Chondrocyte (in vitro differentiated cells): ENCODE measurements at regions not wholly inside any gene's neighbourhood (a gene's known extent, or its start where the extent isn't known, plus 50 kb on each side); places are given as distances from the start of the nearest gene placed in this dataset.

ENCODE experiments used
- DNase-seq: peaks from one replicate; pipeline ENCODE4 v3.0.0; 2021; ENCODE audit warnings: mixed read lengths, low spot score
- H3K27ac Mint-ChIP-seq: one replicate; pipeline ENCODE4 v1.8.0; 2021; ENCODE audit warnings: mild to moderate bottlenecking, moderate library complexity, mixed read lengths; ENCODE audit not compliant: unreplicated experiment
- H3K27me3 Mint-ChIP-seq: 2 replicates; pipeline ENCODE4 v1.8.0; 2021; ENCODE audit warnings: low read depth, mixed read lengths
- H3K36me3 Mint-ChIP-seq: 2 replicates; pipeline ENCODE4 v1.8.0; 2021; ENCODE audit warnings: low read depth, mixed read lengths
- H3K4me1 Mint-ChIP-seq: 2 replicates; pipeline ENCODE4 v1.8.0; 2021; ENCODE audit warnings: low read depth, mild to moderate bottlenecking, mixed read lengths
- H3K4me3 Mint-ChIP-seq: one replicate; pipeline ENCODE4 v1.8.0; 2021; ENCODE audit warnings: mild to moderate bottlenecking, moderate library complexity, mixed read lengths; ENCODE audit not compliant: unreplicated experiment
- H3K9me3 Mint-ChIP-seq: 2 replicates; pipeline ENCODE4 v1.8.0; 2021; ENCODE audit warnings: low read depth, mixed read lengths
- TF ChIP-seq, protein P1 (sequence below): fragments of 200-600 bp; sonication (generic); IDR thresholded peaks from 2 replicates; pipeline ENCODE4 v1.5.0; 2021; ENCODE audit warnings: antibody characterized with exemption, mild to moderate bottlenecking, moderate library complexity

GRCh38 chr3:6142707-6143106 is 718.2 kb upstream of the GRM7 start:
- DNase-seq, result no peak
- Mint-ChIP-seq H3K4me3 (no peak overlapping the region), H3K9me3 (peaks cover 19% of the 10 kb centered on the region), H3K27ac (no peak overlapping the region), H3K4me1 (no peaks in the 10 kb centered on the region), H3K36me3 (no peaks in the 10 kb centered on the region), H3K27me3 (no peaks in the 10 kb centered on the region)
- TF ChIP-seq, protein P1, sequence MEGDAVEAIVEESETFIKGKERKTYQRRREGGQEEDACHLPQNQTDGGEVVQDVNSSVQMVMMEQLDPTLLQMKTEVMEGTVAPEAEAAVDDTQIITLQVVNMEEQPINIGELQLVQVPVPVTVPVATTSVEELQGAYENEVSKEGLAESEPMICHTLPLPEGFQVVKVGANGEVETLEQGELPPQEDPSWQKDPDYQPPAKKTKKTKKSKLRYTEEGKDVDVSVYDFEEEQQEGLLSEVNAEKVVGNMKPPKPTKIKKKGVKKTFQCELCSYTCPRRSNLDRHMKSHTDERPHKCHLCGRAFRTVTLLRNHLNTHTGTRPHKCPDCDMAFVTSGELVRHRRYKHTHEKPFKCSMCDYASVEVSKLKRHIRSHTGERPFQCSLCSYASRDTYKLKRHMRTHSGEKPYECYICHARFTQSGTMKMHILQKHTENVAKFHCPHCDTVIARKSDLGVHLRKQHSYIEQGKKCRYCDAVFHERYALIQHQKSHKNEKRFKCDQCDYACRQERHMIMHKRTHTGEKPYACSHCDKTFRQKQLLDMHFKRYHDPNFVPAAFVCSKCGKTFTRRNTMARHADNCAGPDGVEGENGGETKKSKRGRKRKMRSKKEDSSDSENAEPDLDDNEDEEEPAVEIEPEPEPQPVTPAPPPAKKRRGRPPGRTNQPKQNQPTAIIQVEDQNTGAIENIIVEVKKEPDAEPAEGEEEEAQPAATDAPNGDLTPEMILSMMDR, result no peak

DNA sequence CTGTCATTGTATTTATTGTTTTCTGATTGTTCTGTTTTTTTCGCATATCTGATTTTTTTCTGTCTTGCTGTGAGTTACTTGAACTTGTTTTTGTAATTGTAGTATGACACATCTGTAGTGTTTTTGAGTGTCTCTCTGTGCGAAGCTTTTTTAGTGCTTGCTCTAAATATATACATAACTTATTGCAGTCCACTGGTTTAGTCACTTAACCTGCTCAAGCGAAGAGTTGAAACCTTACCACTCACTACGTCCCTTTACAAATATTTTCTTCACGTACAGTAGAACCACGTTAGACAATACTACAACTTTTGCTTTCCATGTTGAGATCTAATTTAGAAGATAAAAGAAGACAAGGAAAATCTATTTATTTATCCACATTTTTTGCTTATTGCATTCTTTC is 713.0 kb upstream of the GRM7 start:
- DNase-seq, result no peak
- H3K36me3 Mint-ChIP-seq, result no peaks in the 10 kb centered on the region
- no peaks in the 10 kb centered on the region for H3K27me3 Mint-ChIP-seq
- TF ChIP-seq, protein P1, result no peak
- H3K27ac Mint-ChIP-seq, result no peak overlapping the region
- no peaks in the 10 kb centered on the region for H3K4me1 Mint-ChIP-seq
- peaks cover 24% of the 10 kb centered on the region for H3K9me3 Mint-ChIP-seq
- H3K4me3 Mint-ChIP-seq, result no peak overlapping the region

DNA sequence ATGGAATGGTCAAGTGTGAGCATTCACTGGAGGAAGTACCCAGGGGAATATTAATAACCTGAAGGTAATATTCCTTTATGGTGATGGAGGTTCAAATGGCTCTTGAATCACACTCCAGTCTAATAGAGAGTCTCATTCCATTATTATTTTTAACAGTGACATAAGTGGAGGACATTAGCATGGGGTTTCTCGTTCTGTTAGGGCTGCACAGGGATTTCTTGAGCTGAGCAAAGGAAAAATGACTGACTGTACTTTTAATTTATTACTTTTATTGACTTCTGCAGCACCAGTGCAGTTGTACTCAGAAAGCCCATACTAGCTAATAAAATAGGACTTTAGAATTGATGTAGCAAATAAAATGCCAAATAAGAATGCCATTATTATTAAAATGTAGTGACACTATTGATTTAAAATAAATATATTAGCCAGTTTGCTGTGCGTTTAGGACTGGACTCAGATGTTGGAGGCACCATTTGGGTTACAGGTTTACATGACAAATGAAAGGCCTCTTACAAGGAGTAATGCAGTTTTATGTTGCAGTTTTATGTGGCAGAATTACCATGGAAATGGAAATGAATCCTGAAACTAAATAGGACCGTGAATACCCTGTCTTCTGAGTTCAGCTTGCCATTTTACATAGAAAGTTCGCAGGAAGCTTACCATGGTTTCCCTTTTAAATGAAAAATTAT is 705.1 kb upstream of the GRM7 start:
- TF ChIP-seq, protein P1, result no peak
- Mint-ChIP-seq H3K27ac (no peak overlapping the region), H3K36me3 (no peaks in the 10 kb centered on the region), H3K27me3 (no peaks in the 10 kb centered on the region), H3K4me3 (no peak overlapping the region), H3K4me1 (no peaks in the 10 kb centered on the region), H3K9me3 (peaks cover 10% of the 10 kb centered on the region)
- DNase-seq, result no peak

DNA sequence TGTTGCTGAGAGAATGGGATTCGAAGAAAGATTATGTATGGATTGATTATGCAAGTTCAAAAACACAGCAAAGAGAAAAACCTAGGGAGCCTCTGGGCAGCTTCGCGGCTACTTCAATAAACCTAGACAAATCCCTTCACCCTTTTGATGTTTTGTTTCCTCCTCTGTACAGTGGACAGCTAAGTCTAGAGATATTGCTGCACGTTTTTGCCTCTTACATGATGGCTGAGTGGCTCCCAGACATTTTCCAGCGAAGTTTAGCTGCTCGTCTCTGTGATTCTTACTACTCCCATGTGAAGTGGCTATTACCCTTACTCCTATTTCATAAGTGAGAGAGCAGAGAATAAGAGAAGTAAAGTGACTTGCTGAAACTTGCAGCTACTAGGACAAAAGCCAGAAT is 695.0 kb upstream of the GRM7 start:
- no peak overlapping the region for H3K27ac Mint-ChIP-seq
- TF ChIP-seq, protein P1, result no peak
- no peak for DNase-seq
- H3K36me3 Mint-ChIP-seq, result no peaks in the 10 kb centered on the region
- peaks cover 16% of the 10 kb centered on the region for H3K9me3 Mint-ChIP-seq
- no peaks in the 10 kb centered on the region for H3K4me1 Mint-ChIP-seq
- H3K27me3 Mint-ChIP-seq, result no peaks in the 10 kb centered on the region
- no peak overlapping the region for H3K4me3 Mint-ChIP-seq

DNA sequence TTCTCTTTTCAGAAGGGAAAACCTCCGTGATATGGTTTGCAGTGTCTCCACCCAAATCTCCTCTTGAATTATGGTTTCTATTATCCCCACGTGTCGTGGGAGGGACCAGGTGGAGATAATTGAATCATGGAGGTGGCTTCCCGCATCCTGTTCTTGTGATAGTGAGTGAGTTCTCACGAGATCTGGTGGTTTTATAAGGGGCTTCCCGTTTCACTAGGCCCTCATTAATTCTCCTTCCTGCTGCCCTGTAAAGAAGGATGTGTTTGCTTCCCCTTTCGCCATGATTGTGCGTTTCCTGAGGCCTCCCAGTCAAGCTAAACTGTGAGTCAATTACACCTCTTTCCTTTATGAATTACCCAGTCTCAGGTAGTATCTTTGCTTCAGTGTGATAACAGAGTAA is 692.7 kb upstream of the GRM7 start:
- Mint-ChIP-seq H3K36me3 (no peaks in the 10 kb centered on the region), H3K27me3 (no peaks in the 10 kb centered on the region), H3K4me3 (no peak overlapping the region), H3K4me1 (no peaks in the 10 kb centered on the region), H3K27ac (no peak overlapping the region), H3K9me3 (peaks cover 15% of the 10 kb centered on the region)
- DNase-seq, result no peak
- TF ChIP-seq, protein P1, result no peak
